Activated CD4-positive, alpha-beta T cell treated with anti-CD3 and anti-CD28 coated beads, Interleukin-2, amount 10 ng/mL, durations not matched to agents 7 days and 5 days (primary cell): ENCODE measurements at regions not wholly inside any gene's neighbourhood (a gene's known extent, or its start where the extent isn't known, plus 50 kb on each side); places are given as distances from the start of the nearest gene placed in this dataset.
"Not testable (repeated sequence)": the region's sequence is repeated elsewhere in the genome, so short reads cannot be mapped to it uniquely, and the experiment has no call there.

ENCODE experiments used
- CTCF ChIA-PET: fragments of 350-600 bp; sonication (Branson Sonifier 250); formaldehyde crosslinking; loops from one replicate; lab custom pipeline; 2021; ENCODE audit warnings: antibody characterized with exemption; lab: Charles Lee
- POLR2A ChIA-PET: fragments of 350-600 bp; sonication (Branson Sonifier 250); formaldehyde crosslinking; loops from one replicate; lab custom pipeline; 2021; ENCODE audit warnings: antibody characterized with exemption; lab: Charles Lee
- DNase-seq: peaks from one replicate; pipeline ENCODE4 v3.0.0-alpha.2; 2020
- H3K27ac Mint-ChIP-seq: one replicate; pipeline ENCODE4 v1.8.0; 2021; ENCODE audit warnings: mild to moderate bottlenecking, moderate library complexity, mixed read lengths
- H3K27me3 Mint-ChIP-seq: one replicate; pipeline ENCODE4 v1.8.0; 2021; ENCODE audit warnings: mixed read lengths
- H3K36me3 Mint-ChIP-seq: one replicate; pipeline ENCODE4 v1.8.0; 2021; ENCODE audit warnings: low read depth, mixed read lengths
- H3K4me1 Mint-ChIP-seq: one replicate; pipeline ENCODE4 v1.8.0; 2021; ENCODE audit warnings: mixed read lengths
- H3K4me3 Mint-ChIP-seq: one replicate; pipeline ENCODE4 v1.8.0; 2021; ENCODE audit warnings: mild to moderate bottlenecking, moderate library complexity, mixed read lengths
- H3K9me3 Mint-ChIP-seq: one replicate; pipeline ENCODE4 v1.8.0; 2021; ENCODE audit warnings: mixed read lengths

GRCh38 chr6:94213226-94213625, 793.9 kb upstream of the EPHA7 start:
- Mint-ChIP-seq H3K27me3 (no peaks in the 10 kb centered on the region), H3K4me1 (no peaks in the 10 kb centered on the region), H3K4me3 (no peak overlapping the region), H3K27ac (no peak overlapping the region), H3K9me3 (no peaks in the 10 kb centered on the region), H3K36me3 (no peaks in the 10 kb centered on the region)
- DNase-seq = no peak
- CTCF ChIA-PET = no interaction called here
- POLR2A ChIA-PET = no interaction called here

GRCh38 chr6:94196891-94197290, 777.5 kb upstream of the EPHA7 start:
- Mint-ChIP-seq H3K27me3 (no peaks in the 10 kb centered on the region), H3K4me3 (no peak overlapping the region), H3K9me3 (peaks cover 6% of the 10 kb centered on the region), H3K27ac (no peak overlapping the region), H3K36me3 (no peaks in the 10 kb centered on the region), H3K4me1 (no peaks in the 10 kb centered on the region)
- POLR2A ChIA-PET = no interaction called here
- no peak for DNase-seq
- CTCF ChIA-PET = no interaction called here

- ChIA-PET CTCF (no interaction called here), POLR2A (no interaction called here)
- peaks cover 8% of the 10 kb centered on the region for H3K9me3 Mint-ChIP-seq
- no peaks in the 10 kb centered on the region for H3K27me3 Mint-ChIP-seq
- no peak for DNase-seq
- H3K27ac Mint-ChIP-seq = no peak overlapping the region
- no peak overlapping the region for H3K4me3 Mint-ChIP-seq
- H3K36me3 Mint-ChIP-seq = no peaks in the 10 kb centered on the region
- no peaks in the 10 kb centered on the region for H3K4me1 Mint-ChIP-seq
Measured at GRCh38 chr6:94190030-94190429, 770.7 kb upstream of the EPHA7 start.

- CTCF ChIA-PET = no interaction called here
- H3K27ac Mint-ChIP-seq = no peak overlapping the region
- H3K4me3 Mint-ChIP-seq = no peak overlapping the region
- POLR2A ChIA-PET = no interaction called here
- no peak for DNase-seq
- H3K27me3 Mint-ChIP-seq = no peaks in the 10 kb centered on the region
- H3K9me3 Mint-ChIP-seq = peaks cover 2% of the 10 kb centered on the region
- no peaks in the 10 kb centered on the region for H3K4me1 Mint-ChIP-seq
- H3K36me3 Mint-ChIP-seq = no peaks in the 10 kb centered on the region
Measured at GRCh38 chr6:94184666-94185464, 765.5 kb upstream of the EPHA7 start.

- H3K27me3 Mint-ChIP-seq = no peaks in the 10 kb centered on the region
- DNase-seq = no peak
- POLR2A ChIA-PET = no interaction called here
- H3K9me3 Mint-ChIP-seq = peaks cover 2% of the 10 kb centered on the region
- H3K4me1 Mint-ChIP-seq = no peaks in the 10 kb centered on the region
- CTCF ChIA-PET = no interaction called here
- H3K27ac Mint-ChIP-seq = no peak overlapping the region
- no peaks in the 10 kb centered on the region for H3K36me3 Mint-ChIP-seq
- H3K4me3 Mint-ChIP-seq = no peak overlapping the region
Measured at GRCh38 chr6:94177429-94177828, 758.1 kb upstream of the EPHA7 start.

GRCh38 chr6:94175465-94175864, 756.1 kb upstream of the EPHA7 start:
- ChIA-PET CTCF (no interaction called here), POLR2A (no interaction called here)
- H3K4me1 Mint-ChIP-seq = no peaks in the 10 kb centered on the region
- H3K36me3 Mint-ChIP-seq = no peaks in the 10 kb centered on the region
- peaks cover 8% of the 10 kb centered on the region for H3K9me3 Mint-ChIP-seq
- DNase-seq = no peak
- H3K27ac Mint-ChIP-seq = no peak overlapping the region
- H3K27me3 Mint-ChIP-seq = no peaks in the 10 kb centered on the region
- no peak overlapping the region for H3K4me3 Mint-ChIP-seq

- no peak overlapping the region for H3K4me3 Mint-ChIP-seq
- no peaks in the 10 kb centered on the region for H3K27me3 Mint-ChIP-seq
- H3K36me3 Mint-ChIP-seq = no peaks in the 10 kb centered on the region
- POLR2A ChIA-PET = no interaction called here
- H3K27ac Mint-ChIP-seq = no peak overlapping the region
- peaks cover 7% of the 10 kb centered on the region for H3K9me3 Mint-ChIP-seq
- H3K4me1 Mint-ChIP-seq = no peaks in the 10 kb centered on the region
- CTCF ChIA-PET = no interaction called here
- DNase-seq = no peak
Measured at GRCh38 chr6:94163877-94164276, 744.5 kb upstream of the EPHA7 start.

- ChIA-PET CTCF (no interaction called here), POLR2A (no interaction called here)
- Mint-ChIP-seq H3K27ac (no peak overlapping the region), H3K4me3 (no peak overlapping the region), H3K36me3 (no peaks in the 10 kb centered on the region), H3K9me3 (peaks cover 2% of the 10 kb centered on the region), H3K4me1 (no peaks in the 10 kb centered on the region), H3K27me3 (no peaks in the 10 kb centered on the region)
- DNase-seq = no peak
Measured at GRCh38 chr6:94150886-94151285, 731.5 kb upstream of the EPHA7 start.

- Mint-ChIP-seq H3K27ac (no peak overlapping the region), H3K4me1 (no peaks in the 10 kb centered on the region), H3K36me3 (no peaks in the 10 kb centered on the region), H3K9me3 (peaks cover under 1% of the 10 kb centered on the region), H3K27me3 (no peaks in the 10 kb centered on the region), H3K4me3 (no peak overlapping the region)
- DNase-seq = no peak
- ChIA-PET CTCF (no interaction called here), POLR2A (no interaction called here)
Measured at GRCh38 chr6:94144807-94145206, 725.4 kb upstream of the EPHA7 start.

- H3K36me3 Mint-ChIP-seq, POLR2A ChIA-PET, H3K27me3 Mint-ChIP-seq, H3K4me3 Mint-ChIP-seq, H3K4me1 Mint-ChIP-seq, DNase-seq, CTCF ChIA-PET, H3K27ac Mint-ChIP-seq: not testable (repeated sequence)
- H3K9me3 Mint-ChIP-seq = peaks cover 13% of the 10 kb centered on the region
Measured at GRCh38 chr6:94137178-94137577, 717.8 kb upstream of the EPHA7 start.

- CTCF ChIA-PET = no interaction called here
- Mint-ChIP-seq H3K4me3 (no peak overlapping the region), H3K27ac (no peak overlapping the region), H3K36me3 (no peaks in the 10 kb centered on the region), H3K9me3 (peaks cover 6% of the 10 kb centered on the region), H3K4me1 (no peaks in the 10 kb centered on the region), H3K27me3 (no peaks in the 10 kb centered on the region)
- POLR2A ChIA-PET = no interaction called here
- DNase-seq = no peak
Measured at GRCh38 chr6:94133106-94133505, 713.7 kb upstream of the EPHA7 start.

GRCh38 chr6:94131271-94131670, 711.9 kb upstream of the EPHA7 start:
- no peak for DNase-seq
- Mint-ChIP-seq H3K9me3 (no peaks in the 10 kb centered on the region), H3K36me3 (no peaks in the 10 kb centered on the region), H3K4me3 (no peak overlapping the region), H3K27me3 (no peaks in the 10 kb centered on the region), H3K4me1 (no peaks in the 10 kb centered on the region), H3K27ac (no peak overlapping the region)
- ChIA-PET POLR2A (no interaction called here), CTCF (no interaction called here)

GRCh38 chr6:94130478-94130877, 711.1 kb upstream of the EPHA7 start:
- Mint-ChIP-seq H3K4me1 (no peaks in the 10 kb centered on the region), H3K4me3 (no peak overlapping the region), H3K9me3 (no peaks in the 10 kb centered on the region), H3K27me3 (no peaks in the 10 kb centered on the region), H3K36me3 (no peaks in the 10 kb centered on the region), H3K27ac (no peak overlapping the region)
- POLR2A ChIA-PET = no interaction called here
- CTCF ChIA-PET = no interaction called here
- no peak for DNase-seq

- ChIA-PET POLR2A (no interaction called here), CTCF (no interaction called here)
- H3K4me3 Mint-ChIP-seq = no peak overlapping the region
- no peak for DNase-seq
- H3K9me3 Mint-ChIP-seq = no peaks in the 10 kb centered on the region
- H3K36me3 Mint-ChIP-seq = no peaks in the 10 kb centered on the region
- H3K4me1 Mint-ChIP-seq = no peaks in the 10 kb centered on the region
- no peaks in the 10 kb centered on the region for H3K27me3 Mint-ChIP-seq
- no peak overlapping the region for H3K27ac Mint-ChIP-seq
Measured at GRCh38 chr6:94129926-94130325, 710.6 kb upstream of the EPHA7 start.
